ENCODE measurements at regions not wholly inside any gene's neighbourhood (a gene's known extent, or its start where the extent isn't known, plus 50 kb on each side); places are given as distances from the start of the nearest gene placed in this dataset.

- TF ChIP-seq CTCF (IDR thresholded peaks at IDR 0.05) (no peak), POLR2A (IDR thresholded peaks at IDR 0.05) (no peak)
These were observed 102.4 kb downstream of the DDX1 start for GRCh38 chr2:15693926-15694588.

Data from uterus (tissue), 2 donors.